ENCODE measurements at regions not wholly inside any gene's neighbourhood (a gene's known extent, or its start where the extent isn't known, plus 50 kb on each side); places are given as distances from the start of the nearest gene placed in this dataset.

DNA sequence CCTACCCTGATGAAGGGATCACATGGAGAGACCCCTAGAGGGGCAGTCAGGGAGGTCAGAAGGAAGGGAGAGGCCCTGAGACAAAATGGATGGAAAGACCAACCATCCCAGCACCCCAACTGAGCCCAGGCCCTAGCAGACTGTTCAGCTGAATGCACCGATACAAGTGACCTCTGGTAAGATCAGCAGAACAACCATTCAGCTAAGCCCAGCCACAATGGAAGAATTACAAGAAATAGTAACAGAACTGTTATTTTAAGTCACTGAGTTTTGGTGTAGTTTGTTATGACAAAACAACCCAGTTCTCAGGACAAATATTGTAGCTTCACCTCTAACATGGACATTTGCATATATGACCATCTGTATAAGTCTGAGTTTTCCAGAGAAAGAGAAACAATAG is 210.4 kb upstream of the SVIL start:
- TF ChIP-seq, protein P1, sequence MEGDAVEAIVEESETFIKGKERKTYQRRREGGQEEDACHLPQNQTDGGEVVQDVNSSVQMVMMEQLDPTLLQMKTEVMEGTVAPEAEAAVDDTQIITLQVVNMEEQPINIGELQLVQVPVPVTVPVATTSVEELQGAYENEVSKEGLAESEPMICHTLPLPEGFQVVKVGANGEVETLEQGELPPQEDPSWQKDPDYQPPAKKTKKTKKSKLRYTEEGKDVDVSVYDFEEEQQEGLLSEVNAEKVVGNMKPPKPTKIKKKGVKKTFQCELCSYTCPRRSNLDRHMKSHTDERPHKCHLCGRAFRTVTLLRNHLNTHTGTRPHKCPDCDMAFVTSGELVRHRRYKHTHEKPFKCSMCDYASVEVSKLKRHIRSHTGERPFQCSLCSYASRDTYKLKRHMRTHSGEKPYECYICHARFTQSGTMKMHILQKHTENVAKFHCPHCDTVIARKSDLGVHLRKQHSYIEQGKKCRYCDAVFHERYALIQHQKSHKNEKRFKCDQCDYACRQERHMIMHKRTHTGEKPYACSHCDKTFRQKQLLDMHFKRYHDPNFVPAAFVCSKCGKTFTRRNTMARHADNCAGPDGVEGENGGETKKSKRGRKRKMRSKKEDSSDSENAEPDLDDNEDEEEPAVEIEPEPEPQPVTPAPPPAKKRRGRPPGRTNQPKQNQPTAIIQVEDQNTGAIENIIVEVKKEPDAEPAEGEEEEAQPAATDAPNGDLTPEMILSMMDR (IDR thresholded peaks at IDR 0.05; ENCODE audit: borderline replicate concordance, extremely low read depth, low read length, poor library complexity, severe bottlenecking), result no peak
- TF ChIP-seq EZH2 (IDR thresholded peaks at IDR 0.05; ENCODE audit: borderline replicate concordance, low read depth, low read length, severe bottlenecking), result no peak

Data from DND-41 (cell line).